Endothelial cell of umbilical vein (primary cell): ENCODE measurements at regions not wholly inside any gene's neighbourhood (a gene's known extent, or its start where the extent isn't known, plus 50 kb on each side); places are given as distances from the start of the nearest gene placed in this dataset.

Experiments
- CTCF ChIP-seq, 2 donors: IDR thresholded peaks; 1 replicate in 1 of 2; 2 replicates in 1 of 2; pipeline ENCODE4 v1.5.1; 2011; ENCODE audit warnings: low read length in 2 of 2, mild to moderate bottlenecking in 2 of 2, moderate library complexity in 2 of 2, control low read depth in 1 of 2, inconsistent platforms in 1 of 2, low read depth in 1 of 2; ENCODE audit not compliant: insufficient read depth in 1 of 2; ENCODE audit errors: extremely low read depth in 1 of 2
- EZH2 ChIP-seq: IDR thresholded peaks from 2 replicates; pipeline ENCODE4 v1.6.1; 2012; ENCODE audit warnings: borderline replicate concordance, low read depth, mild to moderate bottlenecking, moderate library complexity, low read length, inconsistent platforms; ENCODE audit not compliant: severe bottlenecking
- FOS ChIP-seq: IDR thresholded peaks from 2 replicates; pipeline ENCODE4 v1.6.1; 2011; ENCODE audit warnings: mild to moderate bottlenecking, low read length, moderate library complexity, borderline replicate concordance; ENCODE audit not compliant: insufficient read depth
- GATA2 ChIP-seq: IDR thresholded peaks from 2 replicates; pipeline ENCODE4 v1.7.0; 2011; ENCODE audit warnings: low read depth, mild to moderate bottlenecking, moderate library complexity, mixed read lengths, low read length; ENCODE audit not compliant: insufficient read length, insufficient read depth
- JUN ChIP-seq: IDR thresholded peaks from 2 replicates; pipeline ENCODE4 v1.6.1; 2011; ENCODE audit warnings: borderline replicate concordance, low read depth; ENCODE audit not compliant: insufficient read length, insufficient read depth
- MAX ChIP-seq: IDR thresholded peaks from 2 replicates; pipeline ENCODE4 v1.6.1; 2011; ENCODE audit not compliant: insufficient read depth, insufficient read length
- MYC ChIP-seq: IDR thresholded peaks from one replicate; pipeline ENCODE4 v1.6.1; 2011; ENCODE audit warnings: mild to moderate bottlenecking, low read depth, low read length
- POLR2A ChIP-seq: IDR thresholded peaks from 2 replicates; pipeline ENCODE4 v1.6.1; 2012; ENCODE audit warnings: low read depth, mild to moderate bottlenecking, control low read depth, low read length
- POLR2AphosphoS5 ChIP-seq: IDR thresholded peaks from 2 replicates; pipeline ENCODE4 v1.6.1; 2012; ENCODE audit warnings: low read depth, mild to moderate bottlenecking, control low read depth, low read length, moderate library complexity; ENCODE audit not compliant: insufficient read depth

- TF ChIP-seq CTCF (IDR thresholded peaks at IDR 0.05; ENCODE audit: extremely low read depth in 1 of 2, insufficient read depth in 1 of 2, low read depth in 1 of 2, low read length in 2 of 2) (no peak), POLR2AphosphoS5 (no peak), POLR2A (no peak), MAX (no peak), MYC (no peak), EZH2 (no peak), FOS (no peak), JUN (no peak), GATA2 (no peak)
Observed at GRCh38 chr1:184859381-184860105, 104.9 kb upstream of the EDEM3 start.
